GM18508 (cell line): ENCODE measurements at regions not wholly inside any gene's neighbourhood (a gene's known extent, or its start where the extent isn't known, plus 50 kb on each side); places are given as distances from the start of the nearest gene placed in this dataset.

ENCODE experiments used
- ATAC-seq: cut with Tn5 transposase; IDR thresholded peaks from one replicate; pipeline ENCODE4 v1.9.1; 2021; ENCODE audit warnings: moderate number of reproducible peaks; ENCODE audit not compliant: insufficient read depth, unreplicated experiment

- ATAC-seq = no peak
Measured at GRCh38 chr5:124996023-124996763, 249.8 kb upstream of the ZNF608 start.

- ATAC-seq = no peak
Measured at GRCh38 chr5:124996764-124997077, 250.3 kb upstream of the ZNF608 start.

GRCh38 chr5:124997186-124997893, 250.9 kb upstream of the ZNF608 start:
- ATAC-seq = no peak

GRCh38 chr5:124998520-124998919, 252.1 kb upstream of the ZNF608 start:
- ATAC-seq = no peak

- ATAC-seq = no peak
Measured at GRCh38 chr5:125002727-125003598, 256.5 kb upstream of the ZNF608 start.

- ATAC-seq = no peak
Measured at GRCh38 chr5:125004009-125004408, 257.6 kb upstream of the ZNF608 start.

- ATAC-seq = no peak
Measured at GRCh38 chr5:125005266-125005665, 258.8 kb upstream of the ZNF608 start.

GRCh38 chr5:125006011-125006685, 259.7 kb upstream of the ZNF608 start:
- peak; percentile 50 for ATAC-seq

- ATAC-seq = no peak
Measured at GRCh38 chr5:125010356-125010755, 263.9 kb upstream of the ZNF608 start.

- peak; percentile 40 for ATAC-seq
Measured at GRCh38 chr5:125011014-125011413, 264.6 kb upstream of the ZNF608 start.

GRCh38 chr5:125011419-125011818, 265.0 kb upstream of the ZNF608 start:
- ATAC-seq = peak; percentile 1

- ATAC-seq = no peak
Measured at GRCh38 chr5:125011947-125012346, 265.5 kb upstream of the ZNF608 start.

GRCh38 chr5:125012727-125013451, 266.4 kb upstream of the ZNF608 start:
- ATAC-seq = no peak

GRCh38 chr5:125014202-125014601, 267.8 kb upstream of the ZNF608 start:
- ATAC-seq = no peak

- no peak for ATAC-seq
Measured at GRCh38 chr5:125017796-125018195, 271.4 kb upstream of the ZNF608 start.

GRCh38 chr5:125023673-125024072, 277.2 kb upstream of the ZNF608 start:
- no peak for ATAC-seq

GRCh38 chr5:125026867-125027731, 280.7 kb upstream of the ZNF608 start:
- no peak for ATAC-seq

GRCh38 chr5:125032286-125032685, 285.8 kb upstream of the ZNF608 start:
- ATAC-seq = no peak

GRCh38 chr5:125033602-125034001, 287.2 kb upstream of the ZNF608 start:
- ATAC-seq = no peak
